HUES48 (cell line): ENCODE measurements at regions not wholly inside any gene's neighbourhood (a gene's known extent, or its start where the extent isn't known, plus 50 kb on each side); places are given as distances from the start of the nearest gene placed in this dataset.

Source experiments
- H3K27ac ChIP-seq: one replicate; pipeline ENCODE4 v1.7.0; 2013; ENCODE audit warnings: low read depth, low read length, inconsistent platforms
- H3K27me3 ChIP-seq: 2 replicates; pipeline ENCODE4 v1.6.1; 2013; ENCODE audit warnings: mild to moderate bottlenecking, low read length; ENCODE audit not compliant: control insufficient read depth, insufficient read depth
- H3K36me3 ChIP-seq: 2 replicates; pipeline ENCODE4 v1.6.1; 2013; ENCODE audit warnings: low read length; ENCODE audit not compliant: control insufficient read depth, insufficient read depth
- H3K4me1 ChIP-seq: 2 replicates; pipeline ENCODE4 v1.6.1; 2013; ENCODE audit warnings: mild to moderate bottlenecking, low read length; ENCODE audit not compliant: control insufficient read depth, insufficient read depth
- H3K4me3 ChIP-seq: 2 replicates; pipeline ENCODE4 v1.5.1; 2013; ENCODE audit warnings: mild to moderate bottlenecking, low read depth, low read length
- H3K9ac ChIP-seq: 2 replicates; pipeline ENCODE4 v1.6.1; 2013; ENCODE audit warnings: mild to moderate bottlenecking, low read depth, low read length, moderate library complexity
- H3K9me3 ChIP-seq: 2 replicates; pipeline ENCODE4 v1.6.1; 2013; ENCODE audit warnings: low read length; ENCODE audit not compliant: control insufficient read depth, insufficient read depth

GRCh38 chr7:113246738-113247137 is 128.4 kb upstream of the SMIM30 start:
- no peak overlapping the region for H3K4me3 ChIP-seq
- no peaks in the 10 kb centered on the region for H3K27me3 ChIP-seq
- no peaks in the 10 kb centered on the region for H3K9me3 ChIP-seq
- H3K36me3 ChIP-seq = no peaks in the 10 kb centered on the region
- no peaks in the 10 kb centered on the region for H3K4me1 ChIP-seq
- H3K27ac ChIP-seq = no peak overlapping the region
- no peak overlapping the region for H3K9ac ChIP-seq

- Histone ChIP-seq H3K4me1 (no peaks in the 10 kb centered on the region), H3K9ac (no peak overlapping the region), H3K36me3 (no peaks in the 10 kb centered on the region), H3K27ac (no peak overlapping the region), H3K4me3 (no peak overlapping the region), H3K9me3 (no peaks in the 10 kb centered on the region), H3K27me3 (no peaks in the 10 kb centered on the region)
Measured at GRCh38 chr7:113232885-113233284, 114.5 kb upstream of the SMIM30 start.

- H3K27ac ChIP-seq = no peak overlapping the region
- H3K36me3 ChIP-seq = no peaks in the 10 kb centered on the region
- H3K9me3 ChIP-seq = no peaks in the 10 kb centered on the region
- H3K9ac ChIP-seq = no peak overlapping the region
- H3K4me3 ChIP-seq = no peak overlapping the region
- no peaks in the 10 kb centered on the region for H3K4me1 ChIP-seq
- H3K27me3 ChIP-seq = no peaks in the 10 kb centered on the region
Measured at GRCh38 chr7:113230691-113231090, 112.3 kb upstream of the SMIM30 start.

- no peaks in the 10 kb centered on the region for H3K36me3 ChIP-seq
Measured at GRCh38 chr7:113217314-113217713, 99.0 kb upstream of the SMIM30 start.

GRCh38 chr7:113216038-113216437 is 97.7 kb upstream of the SMIM30 start:
- no peak overlapping the region for H3K27ac ChIP-seq
- no peak overlapping the region for H3K9ac ChIP-seq
- H3K4me3 ChIP-seq = no peak overlapping the region
- H3K9me3 ChIP-seq = no peaks in the 10 kb centered on the region
- no peaks in the 10 kb centered on the region for H3K27me3 ChIP-seq
- no peaks in the 10 kb centered on the region for H3K36me3 ChIP-seq
- H3K4me1 ChIP-seq = no peaks in the 10 kb centered on the region

More at GRCh38 chr7:113217314-113217713, 99.0 kb upstream of the SMIM30 start:
- no peaks in the 10 kb centered on the region for H3K9me3 ChIP-seq
- H3K27ac ChIP-seq = no peak overlapping the region
- no peaks in the 10 kb centered on the region for H3K4me1 ChIP-seq
- no peak overlapping the region for H3K9ac ChIP-seq
- no peak overlapping the region for H3K4me3 ChIP-seq
- no peaks in the 10 kb centered on the region for H3K27me3 ChIP-seq

- H3K4me3 ChIP-seq = no peak overlapping the region
- peaks cover 3% of the 10 kb centered on the region; the same call in 1 of the 2 replicates for H3K4me1 ChIP-seq
- H3K27ac ChIP-seq = no peak overlapping the region
- no peak overlapping the region for H3K9ac ChIP-seq
- H3K36me3 ChIP-seq = no peaks in the 10 kb centered on the region
- H3K27me3 ChIP-seq = no peaks in the 10 kb centered on the region
- no peaks in the 10 kb centered on the region for H3K9me3 ChIP-seq
Measured at GRCh38 chr7:113209449-113210203, 91.3 kb upstream of the SMIM30 start.

GRCh38 chr7:113207931-113208330 is 89.6 kb upstream of the SMIM30 start:
- Histone ChIP-seq H3K27me3 (no peaks in the 10 kb centered on the region), H3K36me3 (no peaks in the 10 kb centered on the region), H3K9me3 (no peaks in the 10 kb centered on the region), H3K4me3 (no peak overlapping the region), H3K4me1 (peaks cover 3% of the 10 kb centered on the region; the same call in 1 of the 2 replicates), H3K27ac (no peak overlapping the region), H3K9ac (no peak overlapping the region)

GRCh38 chr7:113207441-113207840 is 89.1 kb upstream of the SMIM30 start:
- Histone ChIP-seq H3K4me3 (no peak overlapping the region), H3K4me1 (peaks cover 3% of the 10 kb centered on the region; the same call in 1 of the 2 replicates), H3K9me3 (no peaks in the 10 kb centered on the region), H3K27ac (no peak overlapping the region), H3K36me3 (no peaks in the 10 kb centered on the region), H3K9ac (no peak overlapping the region), H3K27me3 (no peaks in the 10 kb centered on the region)

- Histone ChIP-seq H3K27ac (no peak overlapping the region), H3K4me1 (no peaks in the 10 kb centered on the region), H3K4me3 (no peak overlapping the region), H3K27me3 (no peaks in the 10 kb centered on the region), H3K9ac (no peak overlapping the region), H3K9me3 (no peaks in the 10 kb centered on the region), H3K36me3 (no peaks in the 10 kb centered on the region)
Measured at GRCh38 chr7:113204415-113204814, 86.1 kb upstream of the SMIM30 start.

- Histone ChIP-seq H3K27ac (no peak overlapping the region), H3K4me1 (no peaks in the 10 kb centered on the region)
Measured at GRCh38 chr7:113202284-113202683, 83.9 kb upstream of the SMIM30 start.

GRCh38 chr7:113200281-113200680 is 81.9 kb upstream of the SMIM30 start:
- no peaks in the 10 kb centered on the region for H3K36me3 ChIP-seq
- no peaks in the 10 kb centered on the region for H3K27me3 ChIP-seq
- no peak overlapping the region for H3K27ac ChIP-seq
- no peaks in the 10 kb centered on the region for H3K4me1 ChIP-seq
- H3K4me3 ChIP-seq = no peak overlapping the region
- H3K9ac ChIP-seq = no peak overlapping the region
- no peaks in the 10 kb centered on the region for H3K9me3 ChIP-seq

More at GRCh38 chr7:113202284-113202683, 83.9 kb upstream of the SMIM30 start:
- Histone ChIP-seq H3K27me3 (no peaks in the 10 kb centered on the region), H3K4me3 (no peak overlapping the region), H3K9ac (no peak overlapping the region), H3K36me3 (no peaks in the 10 kb centered on the region), H3K9me3 (no peaks in the 10 kb centered on the region)
